ENCODE measurements at regions not wholly inside any gene's neighbourhood (a gene's known extent, or its start where the extent isn't known, plus 50 kb on each side); places are given as distances from the start of the nearest gene placed in this dataset.

DNA sequence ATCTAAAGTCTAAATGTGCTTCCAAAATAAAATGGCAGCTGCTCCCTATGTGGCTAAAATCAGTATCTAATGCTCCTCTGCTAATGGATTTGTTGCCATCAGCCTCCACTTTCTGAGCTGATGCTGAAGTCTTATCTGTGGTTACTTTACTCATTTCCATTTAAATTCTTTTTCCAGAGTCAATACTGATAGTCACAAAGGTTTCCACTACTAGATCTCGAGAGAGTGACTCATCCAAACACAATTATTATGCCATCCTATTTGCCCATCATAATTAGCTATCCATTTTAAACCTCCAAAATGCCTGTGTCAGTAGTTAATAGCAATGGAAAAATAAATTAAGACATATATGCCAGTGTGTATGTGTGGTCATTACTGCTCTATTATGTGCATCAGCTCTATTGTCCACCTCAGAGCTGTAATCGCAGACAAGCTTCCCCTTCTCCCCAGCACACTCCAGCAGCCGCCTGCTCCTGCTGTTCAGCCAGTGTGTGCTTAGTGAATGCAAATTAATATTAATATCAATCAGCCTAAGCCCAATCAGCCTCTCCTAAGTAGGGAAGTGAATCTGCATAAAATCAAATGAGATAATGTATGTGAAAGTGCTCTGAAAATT lies 199.8 kb upstream of the ZIC3 start:
- no peak overlapping the region for H3K4me3 ChIP-seq (ENCODE audit: insufficient read depth, low read depth, low read length)
- no peaks in the 10 kb centered on the region for H3K9me3 ChIP-seq (ENCODE audit: insufficient read depth, low read depth, low read length)
- Mint-ChIP-seq H3K36me3 (ENCODE audit: low read depth, unreplicated experiment) (no peaks in the 10 kb centered on the region), H3K27me3 (ENCODE audit: low read depth, unreplicated experiment) (peaks cover 8% of the 10 kb centered on the region), H3K27ac (ENCODE audit: unreplicated experiment) (no peak overlapping the region), H3K4me1 (ENCODE audit: low read depth, unreplicated experiment) (no peaks in the 10 kb centered on the region), H3K9me3 (ENCODE audit: unreplicated experiment) (no peaks in the 10 kb centered on the region), H3K4me3 (ENCODE audit: unreplicated experiment) (no peak overlapping the region)
- FAIRE-seq: no peak
- no peak overlapping the region for H3K27ac ChIP-seq (ENCODE audit: low read depth, low read length)
- no peaks in the 10 kb centered on the region for H3K27me3 ChIP-seq (ENCODE audit: insufficient read depth, low read length)
- no peaks in the 10 kb centered on the region for H3K79me2 ChIP-seq (ENCODE audit: insufficient read depth, low read length)
- no peak overlapping the region for H3K9ac ChIP-seq (ENCODE audit: low read length)
- DNase-seq (ENCODE audit: low read depth): no peak
- TF ChIP-seq CTCF (IDR thresholded peaks at IDR 0.05; ENCODE audit: insufficient read depth, low read depth, low read length): no peak
- TF ChIP-seq EZH2 (IDR thresholded peaks at IDR 0.05; ENCODE audit: insufficient read depth, low read length): no peak
- H3K4me1 ChIP-seq (ENCODE audit: insufficient read depth, low read length): no peaks in the 10 kb centered on the region
- no peaks in the 10 kb centered on the region for H4K20me1 ChIP-seq (ENCODE audit: insufficient read depth, low read length)
- H2AFZ ChIP-seq (ENCODE audit: low read depth, low read length): no peak overlapping the region
- no peaks in the 10 kb centered on the region for H3K36me3 ChIP-seq (ENCODE audit: insufficient read depth, low read length)
- H3K4me2 ChIP-seq (ENCODE audit: low read length): no peak overlapping the region

DNA sequence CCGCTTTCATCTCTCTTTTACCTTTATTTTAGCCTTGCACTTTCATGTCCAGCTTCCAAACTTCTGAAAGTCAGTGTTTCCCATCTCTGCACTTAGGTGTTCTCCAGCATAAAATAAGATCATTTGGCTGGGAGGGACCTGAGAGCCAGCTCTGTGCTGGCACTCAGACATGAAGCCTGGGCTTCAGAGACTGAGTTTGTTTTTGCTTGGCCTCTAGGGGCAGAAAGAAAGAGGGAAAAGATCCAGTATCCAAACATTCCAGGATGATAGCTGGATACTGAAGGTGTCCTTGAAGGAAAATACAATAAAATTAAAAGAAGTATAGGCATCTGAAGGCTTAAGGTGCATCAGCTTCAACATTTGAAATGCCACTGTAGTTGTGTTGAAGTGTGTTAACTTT lies 202.4 kb upstream of the ZIC3 start:
- H3K4me2 ChIP-seq (ENCODE audit: low read length): no peak overlapping the region
- H3K27ac ChIP-seq (ENCODE audit: low read depth, low read length): no peak overlapping the region
- no peaks in the 10 kb centered on the region for H3K4me1 ChIP-seq (ENCODE audit: insufficient read depth, low read length)
- Mint-ChIP-seq H3K27ac (ENCODE audit: unreplicated experiment) (no peak overlapping the region), H3K36me3 (ENCODE audit: low read depth, unreplicated experiment) (no peaks in the 10 kb centered on the region), H3K27me3 (ENCODE audit: low read depth, unreplicated experiment) (peaks cover 8% of the 10 kb centered on the region), H3K9me3 (ENCODE audit: unreplicated experiment) (no peaks in the 10 kb centered on the region), H3K4me3 (ENCODE audit: unreplicated experiment) (no peak overlapping the region), H3K4me1 (ENCODE audit: low read depth, unreplicated experiment) (no peaks in the 10 kb centered on the region)
- DNase-seq (ENCODE audit: low read depth): no peak
- FAIRE-seq: no peak
- no peaks in the 10 kb centered on the region for H3K36me3 ChIP-seq (ENCODE audit: insufficient read depth, low read length)
- no peaks in the 10 kb centered on the region for H3K79me2 ChIP-seq (ENCODE audit: insufficient read depth, low read length)
- H3K27me3 ChIP-seq (ENCODE audit: insufficient read depth, low read length): no peaks in the 10 kb centered on the region
- TF ChIP-seq CTCF (IDR thresholded peaks at IDR 0.05; ENCODE audit: insufficient read depth, low read depth, low read length) (no peak), EZH2 (IDR thresholded peaks at IDR 0.05; ENCODE audit: insufficient read depth, low read length) (no peak)
- H2AFZ ChIP-seq (ENCODE audit: low read depth, low read length): no peak overlapping the region
- H4K20me1 ChIP-seq (ENCODE audit: insufficient read depth, low read length): no peaks in the 10 kb centered on the region
- H3K9me3 ChIP-seq (ENCODE audit: insufficient read depth, low read depth, low read length): no peaks in the 10 kb centered on the region
- H3K9ac ChIP-seq (ENCODE audit: low read length): no peak overlapping the region
- no peak overlapping the region for H3K4me3 ChIP-seq (ENCODE audit: insufficient read depth, low read depth, low read length)

DNA sequence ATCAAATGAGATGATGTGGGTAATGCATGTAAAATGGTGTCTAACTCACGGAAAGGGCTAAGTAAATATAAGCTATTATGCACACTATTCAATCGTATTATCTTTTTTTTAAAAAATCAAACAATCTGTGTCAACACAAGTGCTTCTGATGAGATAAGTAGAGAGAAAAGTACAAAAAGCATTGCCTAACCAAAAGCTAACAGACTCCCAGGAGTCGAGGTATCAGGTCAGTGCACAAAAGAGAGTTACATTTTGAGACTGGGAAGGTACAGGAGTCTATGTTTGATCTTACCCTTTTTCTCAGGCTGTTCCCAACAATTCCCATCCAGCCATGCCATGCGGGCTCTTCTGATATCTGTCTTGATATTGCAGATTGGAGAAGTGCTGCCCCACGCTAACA lies 203.3 kb upstream of the ZIC3 start:
- Histone ChIP-seq H3K36me3 (ENCODE audit: insufficient read depth, low read length) (no peaks in the 10 kb centered on the region), H3K4me1 (ENCODE audit: insufficient read depth, low read length) (no peaks in the 10 kb centered on the region), H3K79me2 (ENCODE audit: insufficient read depth, low read length) (no peaks in the 10 kb centered on the region), H3K9me3 (ENCODE audit: insufficient read depth, low read depth, low read length) (no peaks in the 10 kb centered on the region), H3K9ac (ENCODE audit: low read length) (no peak overlapping the region), H3K27me3 (ENCODE audit: insufficient read depth, low read length) (no peaks in the 10 kb centered on the region), H2AFZ (ENCODE audit: low read depth, low read length) (no peak overlapping the region), H3K4me2 (ENCODE audit: low read length) (no peak overlapping the region), H3K4me3 (ENCODE audit: insufficient read depth, low read depth, low read length) (no peak overlapping the region), H4K20me1 (ENCODE audit: insufficient read depth, low read length) (no peaks in the 10 kb centered on the region), H3K27ac (ENCODE audit: low read depth, low read length) (no peak overlapping the region)
- Mint-ChIP-seq H3K4me3 (ENCODE audit: unreplicated experiment) (no peak overlapping the region), H3K27me3 (ENCODE audit: low read depth, unreplicated experiment) (peaks cover 8% of the 10 kb centered on the region), H3K4me1 (ENCODE audit: low read depth, unreplicated experiment) (no peaks in the 10 kb centered on the region), H3K9me3 (ENCODE audit: unreplicated experiment) (no peaks in the 10 kb centered on the region), H3K27ac (ENCODE audit: unreplicated experiment) (no peak overlapping the region), H3K36me3 (ENCODE audit: low read depth, unreplicated experiment) (no peaks in the 10 kb centered on the region)
- TF ChIP-seq EZH2 (IDR thresholded peaks at IDR 0.05; ENCODE audit: insufficient read depth, low read length): no peak
- no peak for TF ChIP-seq CTCF (IDR thresholded peaks at IDR 0.05; ENCODE audit: insufficient read depth, low read depth, low read length)
- peak; percentile 73 for FAIRE-seq
- DNase-seq (ENCODE audit: low read depth): no peak
